Endothelial cell of umbilical vein (primary cell): ENCODE measurements at regions not wholly inside any gene's neighbourhood (a gene's known extent, or its start where the extent isn't known, plus 50 kb on each side); places are given as distances from the start of the nearest gene placed in this dataset.

Source experiments
- EZH2 ChIP-seq: IDR thresholded peaks from 2 replicates; pipeline ENCODE4 v1.6.1; 2012; ENCODE audit warnings: borderline replicate concordance, low read depth, mild to moderate bottlenecking, moderate library complexity, low read length, inconsistent platforms; ENCODE audit not compliant: severe bottlenecking
- FOS ChIP-seq: IDR thresholded peaks from 2 replicates; pipeline ENCODE4 v1.6.1; 2011; ENCODE audit warnings: mild to moderate bottlenecking, low read length, moderate library complexity, borderline replicate concordance; ENCODE audit not compliant: insufficient read depth
- GATA2 ChIP-seq: IDR thresholded peaks from 2 replicates; pipeline ENCODE4 v1.7.0; 2011; ENCODE audit warnings: low read depth, mild to moderate bottlenecking, moderate library complexity, mixed read lengths, low read length; ENCODE audit not compliant: insufficient read length, insufficient read depth
- JUN ChIP-seq: IDR thresholded peaks from 2 replicates; pipeline ENCODE4 v1.6.1; 2011; ENCODE audit warnings: borderline replicate concordance, low read depth; ENCODE audit not compliant: insufficient read length, insufficient read depth
- MYC ChIP-seq: IDR thresholded peaks from one replicate; pipeline ENCODE4 v1.6.1; 2011; ENCODE audit warnings: mild to moderate bottlenecking, low read depth, low read length
- POLR2A ChIP-seq: IDR thresholded peaks from 2 replicates; pipeline ENCODE4 v1.6.1; 2012; ENCODE audit warnings: low read depth, mild to moderate bottlenecking, control low read depth, low read length
- POLR2AphosphoS5 ChIP-seq: IDR thresholded peaks from 2 replicates; pipeline ENCODE4 v1.6.1; 2012; ENCODE audit warnings: low read depth, mild to moderate bottlenecking, control low read depth, low read length, moderate library complexity; ENCODE audit not compliant: insufficient read depth
- TF ChIP-seq, protein P1 (sequence below), 2 donors: IDR thresholded peaks; 1 replicate in 1 of 2; 2 replicates in 1 of 2; pipeline ENCODE4 v1.5.1; 2011; ENCODE audit warnings: low read length in 2 of 2, mild to moderate bottlenecking in 2 of 2, moderate library complexity in 2 of 2, control low read depth in 1 of 2, inconsistent platforms in 1 of 2, low read depth in 1 of 2; ENCODE audit not compliant: insufficient read depth in 1 of 2; ENCODE audit errors: extremely low read depth in 1 of 2
- TF ChIP-seq, protein P2 (sequence below): IDR thresholded peaks from 2 replicates; pipeline ENCODE4 v1.6.1; 2011; ENCODE audit not compliant: insufficient read depth, insufficient read length

DNA sequence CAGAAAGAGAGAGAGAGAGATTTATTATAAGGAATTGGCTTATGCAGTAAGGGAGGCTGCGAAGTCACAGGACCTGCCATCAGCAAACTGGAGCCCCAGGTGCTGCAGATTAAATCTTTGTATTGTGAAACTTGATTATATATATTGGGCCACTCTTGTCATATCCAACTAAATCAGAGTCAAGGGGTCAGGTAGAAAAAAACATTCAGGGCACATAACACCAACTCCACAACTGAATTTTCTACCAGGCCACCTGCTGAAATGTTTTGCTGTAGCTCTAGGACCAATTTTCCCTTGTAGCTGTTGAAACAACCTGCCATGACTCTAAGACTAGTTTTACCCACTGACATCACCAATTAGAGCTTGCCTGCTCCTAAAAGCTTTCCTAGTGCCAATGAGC lies 1240.8 kb downstream of the SLC16A7 start:
- TF ChIP-seq, protein P1, sequence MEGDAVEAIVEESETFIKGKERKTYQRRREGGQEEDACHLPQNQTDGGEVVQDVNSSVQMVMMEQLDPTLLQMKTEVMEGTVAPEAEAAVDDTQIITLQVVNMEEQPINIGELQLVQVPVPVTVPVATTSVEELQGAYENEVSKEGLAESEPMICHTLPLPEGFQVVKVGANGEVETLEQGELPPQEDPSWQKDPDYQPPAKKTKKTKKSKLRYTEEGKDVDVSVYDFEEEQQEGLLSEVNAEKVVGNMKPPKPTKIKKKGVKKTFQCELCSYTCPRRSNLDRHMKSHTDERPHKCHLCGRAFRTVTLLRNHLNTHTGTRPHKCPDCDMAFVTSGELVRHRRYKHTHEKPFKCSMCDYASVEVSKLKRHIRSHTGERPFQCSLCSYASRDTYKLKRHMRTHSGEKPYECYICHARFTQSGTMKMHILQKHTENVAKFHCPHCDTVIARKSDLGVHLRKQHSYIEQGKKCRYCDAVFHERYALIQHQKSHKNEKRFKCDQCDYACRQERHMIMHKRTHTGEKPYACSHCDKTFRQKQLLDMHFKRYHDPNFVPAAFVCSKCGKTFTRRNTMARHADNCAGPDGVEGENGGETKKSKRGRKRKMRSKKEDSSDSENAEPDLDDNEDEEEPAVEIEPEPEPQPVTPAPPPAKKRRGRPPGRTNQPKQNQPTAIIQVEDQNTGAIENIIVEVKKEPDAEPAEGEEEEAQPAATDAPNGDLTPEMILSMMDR (IDR thresholded peaks at IDR 0.05; ENCODE audit: extremely low read depth in 1 of 2, insufficient read depth in 1 of 2, low read depth in 1 of 2, low read length in 2 of 2): no peak
- TF ChIP-seq EZH2 (no peak), POLR2A (no peak), POLR2AphosphoS5 (no peak), MYC (no peak), FOS (no peak), JUN (no peak), GATA2 (no peak)
- TF ChIP-seq, protein P2, sequence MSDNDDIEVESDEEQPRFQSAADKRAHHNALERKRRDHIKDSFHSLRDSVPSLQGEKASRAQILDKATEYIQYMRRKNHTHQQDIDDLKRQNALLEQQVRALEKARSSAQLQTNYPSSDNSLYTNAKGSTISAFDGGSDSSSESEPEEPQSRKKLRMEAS: no peak
